ENCODE measurements at regions not wholly inside any gene's neighbourhood (a gene's known extent, or its start where the extent isn't known, plus 50 kb on each side); places are given as distances from the start of the nearest gene placed in this dataset.

- DNase-seq: no peak
Observed at GRCh38 chr10:78301891-78302738, 268.5 kb downstream of the RPS24 start.

- no peak for DNase-seq
Observed at GRCh38 chr10:78302739-78302988, 269.0 kb downstream of the RPS24 start.

- peak; percentile 96 to 97 for DNase-seq
Observed at GRCh38 chr10:78302989-78303854, 269.6 kb downstream of the RPS24 start.

- no peak for DNase-seq
Observed at GRCh38 chr10:78304091-78305045, 270.7 kb downstream of the RPS24 start.

GRCh38 chr10:78305311-78305710, 271.6 kb downstream of the RPS24 start:
- DNase-seq: no peak

- no peak for DNase-seq
Observed at GRCh38 chr10:78306358-78306757, 272.7 kb downstream of the RPS24 start.

- no peak for DNase-seq
Observed at GRCh38 chr10:78307576-78307975, 273.9 kb downstream of the RPS24 start.

GRCh38 chr10:78309536-78310237, 276.0 kb downstream of the RPS24 start:
- DNase-seq: no peak

- no peak for DNase-seq
Observed at GRCh38 chr10:78310481-78311080, 276.9 kb downstream of the RPS24 start.

GRCh38 chr10:78312197-78313047, 278.8 kb downstream of the RPS24 start:
- no peak for DNase-seq

GRCh38 chr10:78313048-78313381, 279.4 kb downstream of the RPS24 start:
- DNase-seq: no peak

- DNase-seq: no peak
Observed at GRCh38 chr10:78313636-78314035, 280.0 kb downstream of the RPS24 start.

GRCh38 chr10:78314651-78315050, 281.0 kb downstream of the RPS24 start:
- DNase-seq: no peak

- no peak for DNase-seq
Observed at GRCh38 chr10:78316451-78316931, 282.8 kb downstream of the RPS24 start.

GRCh38 chr10:78318305-78318704, 284.6 kb downstream of the RPS24 start:
- no peak for DNase-seq

- no peak for DNase-seq
Observed at GRCh38 chr10:78319371-78319770, 285.7 kb downstream of the RPS24 start.

- DNase-seq: no peak
Observed at GRCh38 chr10:78319841-78320240, 286.2 kb downstream of the RPS24 start.

GRCh38 chr10:78320506-78320905, 286.8 kb downstream of the RPS24 start:
- DNase-seq: no peak

- DNase-seq: no peak
Observed at GRCh38 chr10:78321000-78321399, 287.3 kb downstream of the RPS24 start.

GRCh38 chr10:78321500-78321899, 287.8 kb downstream of the RPS24 start:
- no peak for DNase-seq

- no peak for DNase-seq
Observed at GRCh38 chr10:78326372-78326771, 292.7 kb downstream of the RPS24 start.

Data from activated CD4-positive, alpha-beta T cell treated with anti-CD3 and anti-CD28 coated beads, Interleukin-2, amount 50 U/mL, for 48 hours (primary cell).